Posterior cingulate gyrus (tissue), 11 donors: ENCODE measurements at regions not wholly inside any gene's neighbourhood (a gene's known extent, or its start where the extent isn't known, plus 50 kb on each side); places are given as distances from the start of the nearest gene placed in this dataset.

Experiments
- DNase-seq, 10 donors: peaks; one replicate each; pipeline versions ENCODE4 v3.0.0 to v3.0.0-alpha.2; 2020 to 2021; ENCODE audit warnings: mixed read lengths in 3 of 10
- intact Hi-C: fragments of 100-400 bp; cut with DNase I; formaldehyde crosslinking; loops from one replicate; pipeline ENCODE4 v1.15.1; 2023

DNA sequence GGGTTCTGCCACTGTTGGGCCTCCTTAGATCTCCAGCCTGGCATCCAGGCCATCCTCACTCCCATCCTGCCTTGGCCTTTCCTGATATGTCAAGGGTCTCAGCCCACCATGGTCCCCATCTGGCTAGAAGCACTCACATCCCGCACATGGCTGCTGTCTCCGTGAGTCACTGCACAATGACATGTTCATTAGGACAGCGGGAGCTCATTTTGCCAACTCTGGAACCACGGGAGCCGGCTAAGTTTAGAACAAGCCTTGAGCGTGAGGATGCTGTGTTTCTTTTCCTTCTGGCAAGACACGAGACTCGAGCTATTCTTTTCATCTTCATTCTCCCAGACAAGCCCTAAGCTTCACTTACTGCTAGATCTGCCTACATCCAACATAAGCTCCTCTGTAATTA is 65.7 kb upstream of the KSR1 start:
- intact Hi-C loops, result no loop called here
- DNase-seq, result peak in 7 of 10 donors; percentile 22 to 94 (median 55)

DNA sequence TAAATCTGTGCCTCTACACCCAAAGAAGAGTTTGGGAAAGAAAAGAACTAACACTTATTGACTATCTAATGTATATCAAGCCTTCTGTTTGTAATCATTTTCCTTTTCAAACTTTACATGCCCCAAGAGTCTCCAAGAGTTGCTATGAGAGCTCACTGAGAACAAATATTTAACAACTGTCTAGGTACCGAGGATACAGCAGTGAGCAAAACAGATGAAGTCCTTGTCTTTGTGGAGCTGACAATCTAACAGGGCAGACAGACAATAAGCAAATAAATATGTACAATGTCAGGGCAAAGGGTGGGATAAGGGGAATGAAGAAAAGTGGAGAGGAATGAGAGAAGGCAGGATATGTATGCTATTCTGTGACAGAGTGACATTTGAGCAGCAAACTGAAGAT is 64.8 kb upstream of the KSR1 start:
- no peak for DNase-seq
- intact Hi-C loops, result no loop called here

DNA sequence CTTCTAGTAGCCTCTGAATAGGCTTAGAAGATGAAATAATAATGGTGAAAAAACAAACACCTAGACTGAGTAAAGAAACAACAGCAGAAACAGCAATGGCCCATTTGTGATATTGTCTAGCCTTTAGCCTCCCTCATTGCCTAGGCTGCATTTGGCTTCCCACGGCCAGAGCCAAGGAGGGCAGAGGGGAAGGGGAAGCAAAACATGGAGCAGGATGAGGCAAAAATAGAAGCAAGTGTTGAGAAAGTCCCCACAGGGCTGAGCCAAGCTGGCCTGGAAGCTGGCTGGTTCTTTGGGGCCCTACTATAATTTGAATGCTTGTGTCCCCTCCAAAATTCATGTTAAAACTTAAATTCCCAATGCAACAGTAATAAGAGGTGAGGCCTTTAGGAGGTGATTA is 60.2 kb upstream of the KSR1 start:
- intact Hi-C loops, result no loop called here
- DNase-seq, result no peak

DNA sequence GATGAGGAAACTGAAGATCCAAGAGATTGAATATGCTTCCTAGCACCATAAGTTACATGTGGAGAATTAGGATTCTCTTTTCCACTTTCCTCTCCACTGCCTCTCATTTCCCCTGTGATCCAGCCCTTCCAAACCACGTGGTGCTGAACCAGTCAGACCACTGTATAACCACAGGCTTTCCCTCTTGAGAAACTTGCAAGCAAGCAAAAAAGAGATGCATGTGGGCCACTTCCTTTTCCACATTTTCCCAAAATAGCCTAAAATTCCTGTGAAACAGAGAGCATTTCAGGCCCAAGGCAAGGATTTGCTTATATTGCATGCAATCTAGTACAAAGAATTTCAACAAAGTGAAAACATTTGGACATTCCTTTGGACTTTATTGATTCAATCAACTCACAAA is 59.3 kb upstream of the KSR1 start:
- no peak for DNase-seq
- intact Hi-C loops, result no loop called here

DNA sequence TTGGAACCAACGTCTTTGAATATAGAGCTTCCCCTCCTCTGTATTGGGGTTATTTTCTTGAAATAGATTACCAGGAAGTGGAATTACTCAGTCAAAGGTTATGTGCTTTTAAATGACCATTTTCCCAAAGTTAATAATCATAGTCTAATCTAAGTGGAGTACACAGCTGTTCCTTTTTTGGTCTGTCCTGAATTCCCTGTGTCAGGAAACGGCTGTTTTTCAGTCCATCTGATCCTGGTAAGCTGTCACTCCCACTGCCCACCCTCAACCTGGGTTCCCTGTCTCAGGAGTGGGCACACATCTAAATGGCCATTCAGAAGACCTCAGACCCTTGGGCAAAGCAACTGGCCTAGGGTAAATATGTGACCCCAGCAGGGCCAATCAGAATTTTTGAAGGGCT is 57.6 kb upstream of the KSR1 start:
- intact Hi-C loops, result no loop called here

DNA sequence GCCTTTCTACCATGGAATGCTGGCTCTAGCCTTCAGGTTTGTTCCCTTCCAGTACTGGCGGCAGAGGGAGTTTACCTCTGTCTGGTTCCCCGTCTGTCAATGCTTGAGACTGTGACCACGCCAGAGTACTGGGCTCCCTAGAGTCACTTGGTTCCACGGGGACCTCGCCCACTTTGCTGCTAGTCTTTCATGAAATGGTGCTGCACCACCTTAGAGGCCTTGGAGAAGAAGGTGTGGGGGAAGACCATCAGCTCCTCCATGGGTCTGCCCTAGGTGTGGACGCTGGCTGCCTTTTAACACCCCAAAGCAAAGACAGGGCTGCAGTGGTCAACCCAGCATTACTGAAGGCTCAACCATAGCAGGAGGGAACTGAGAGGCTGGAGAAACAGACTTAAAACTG is 55.3 kb upstream of the KSR1 start:
- DNase-seq, result no peak
- intact Hi-C loops, result no loop called here

More for the DNA sequence above, 57.6 kb upstream of the KSR1 start:
- DNase-seq, result peak in 1 of 10 donors; percentile 14

DNA sequence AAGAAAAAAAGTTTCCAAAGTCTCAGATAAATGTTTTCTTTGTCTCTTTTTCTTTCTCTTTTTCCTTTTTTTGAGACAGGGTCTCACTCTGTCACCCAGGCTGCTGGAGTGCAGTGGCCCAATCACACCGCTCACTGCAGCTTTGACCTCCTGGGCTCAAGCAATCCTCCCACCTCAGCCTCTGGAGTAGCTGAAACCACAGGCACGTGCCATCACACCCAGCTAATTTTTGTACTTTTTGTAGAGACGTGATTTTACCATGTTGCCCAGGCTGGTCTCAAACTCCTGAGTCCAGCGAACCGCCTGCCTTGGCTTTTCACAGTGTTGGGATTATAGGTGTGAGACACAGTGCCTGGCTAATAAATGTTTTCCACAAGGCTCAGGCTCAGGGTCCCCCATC is 53.3 kb upstream of the KSR1 start:
- intact Hi-C loops, result no loop called here

DNA sequence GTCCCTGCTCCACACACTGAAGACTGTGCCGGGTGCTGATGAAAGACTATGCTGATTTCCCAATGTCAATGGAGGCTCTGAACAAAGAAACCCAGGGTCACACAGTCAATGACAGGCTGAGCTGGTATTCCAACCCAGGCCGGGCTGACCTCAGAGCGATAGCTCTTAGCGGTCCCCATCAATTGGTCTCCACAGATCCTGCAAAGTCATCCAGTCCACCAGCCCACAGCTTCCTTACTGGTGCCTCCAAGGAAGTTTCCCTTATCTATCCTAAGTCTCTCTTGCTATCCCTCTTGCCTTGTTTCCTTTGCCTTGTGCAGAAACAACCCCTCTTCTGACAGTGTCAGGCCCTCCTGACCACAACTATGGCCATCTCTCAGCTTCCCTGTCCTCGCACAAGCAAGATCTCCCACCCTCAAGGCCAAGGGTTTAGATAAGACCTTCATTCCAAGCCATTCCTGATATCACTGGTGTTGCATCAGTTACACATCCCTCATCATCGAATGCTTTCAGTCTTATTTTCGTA is 52.7 kb upstream of the KSR1 start:
- intact Hi-C loops, result no loop called here
- no peak for DNase-seq

More for the DNA sequence above, 53.3 kb upstream of the KSR1 start:
- DNase-seq, result no peak

DNA sequence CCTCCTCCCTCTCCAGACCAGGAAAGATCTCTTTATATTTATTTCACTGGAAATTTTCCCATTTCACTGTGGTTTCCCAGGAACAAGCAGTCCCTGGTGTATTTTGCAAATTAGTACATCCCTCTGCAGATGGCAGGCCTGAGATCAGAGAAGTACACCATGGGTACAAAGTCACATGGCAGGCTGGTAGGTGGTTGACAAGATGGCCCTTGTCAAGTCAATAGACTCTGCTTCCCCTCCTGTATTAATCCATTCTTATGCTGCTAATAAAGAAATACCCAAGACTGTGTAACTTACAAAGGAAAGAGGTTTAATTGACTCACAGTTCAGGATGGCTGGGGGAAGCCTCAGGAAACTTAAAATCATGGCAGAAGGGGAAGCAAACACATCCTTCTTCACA is 51.6 kb upstream of the KSR1 start:
- intact Hi-C loops, result no loop called here
- no peak for DNase-seq
